ENCODE measurements at regions not wholly inside any gene's neighbourhood (a gene's known extent, or its start where the extent isn't known, plus 50 kb on each side); places are given as distances from the start of the nearest gene placed in this dataset.

DNA sequence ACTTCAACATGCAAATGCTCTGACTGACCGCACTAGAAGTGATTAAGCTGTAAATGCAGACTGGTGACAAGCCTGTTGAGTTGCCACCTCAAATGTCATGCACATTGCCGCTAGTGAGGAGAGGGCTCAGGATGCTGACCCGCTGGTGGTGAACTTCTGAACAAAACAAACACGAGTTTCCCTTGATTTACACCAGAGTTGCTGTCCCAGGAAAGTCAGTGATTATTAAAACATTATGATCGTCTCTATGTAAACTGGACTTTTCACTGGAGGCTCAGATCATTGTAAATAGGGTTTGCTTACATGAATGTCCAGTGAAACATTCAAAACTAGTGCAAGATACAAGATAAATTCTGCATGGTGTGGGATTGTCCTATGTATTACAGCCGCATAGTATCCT, 420.1 kb downstream of the PREX1 start:
- Histone ChIP-seq H3K4me3 (no peak overlapping the region), H3K4me1 (no peaks in the 10 kb centered on the region), H3K36me3 (no peaks in the 10 kb centered on the region), H3K9me3 (no peaks in the 10 kb centered on the region), H3K27ac (no peak overlapping the region), H3K27me3 (peaks cover 0 to 31% (median 0%) of the 10 kb centered on the region in 4 donors)
- TF ChIP-seq POLR2A (IDR thresholded peaks at IDR 0.05) (no peak), CTCF (IDR thresholded peaks at IDR 0.05) (no peak)
- DNase-seq: no peak
- intact Hi-C loops (cut with DNase I): no loop called here
- WGBS, 2 donors: 66 to 80% methylated on average over 6 of the region's 6 CpGs

GRCh38 chr20:48406912-48407340, 420.9 kb downstream of the PREX1 start:
- intact Hi-C loops (cut with DNase I): no loop called here
- no peaks in the 10 kb centered on the region for H3K9me3 ChIP-seq
- TF ChIP-seq CTCF (IDR thresholded peaks at IDR 0.05) (no peak), POLR2A (IDR thresholded peaks at IDR 0.05) (no peak)
- H3K27me3 ChIP-seq: peaks cover 0 to 35% (median 0%) of the 10 kb centered on the region in 4 donors
- no peak for DNase-seq
- no peaks in the 10 kb centered on the region for H3K4me1 ChIP-seq
- 61% methylated on average over 4 to 5 of the region's 5 CpGs for WGBS, 2 donors
- no peak overlapping the region for H3K27ac ChIP-seq
- no peak overlapping the region for H3K4me3 ChIP-seq
- no peaks in the 10 kb centered on the region for H3K36me3 ChIP-seq

GRCh38 chr20:48406498-48406897, 421.3 kb downstream of the PREX1 start:
- H3K27me3 ChIP-seq: peaks cover 0 to 39% (median 0%) of the 10 kb centered on the region in 4 donors

DNA sequence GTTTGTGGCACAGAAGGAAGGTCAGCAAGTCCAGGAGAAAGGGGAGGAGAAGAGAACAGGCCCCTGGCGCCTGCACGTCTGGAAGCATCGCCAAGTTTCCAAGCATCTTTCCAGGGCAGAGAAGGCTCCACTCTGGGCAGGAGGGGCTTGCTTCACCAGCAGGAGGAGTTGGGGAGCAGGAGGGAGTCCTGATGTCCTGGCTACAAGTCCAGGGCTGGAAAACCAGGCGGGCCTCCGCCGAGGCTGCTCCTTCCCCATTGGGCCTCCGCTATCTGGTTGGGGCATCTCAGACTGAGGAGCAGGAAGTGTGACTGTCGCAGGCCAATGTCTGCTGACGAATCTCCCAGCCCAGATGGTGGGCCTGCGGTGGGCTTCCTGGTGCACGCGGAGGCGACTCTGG, 421.9 kb downstream of the PREX1 start:
- no peak overlapping the region for H3K27ac ChIP-seq
- TF ChIP-seq CTCF (IDR thresholded peaks at IDR 0.05) (no peak), POLR2A (IDR thresholded peaks at IDR 0.05) (no peak)
- DNase-seq: no peak
- no peak overlapping the region for H3K4me3 ChIP-seq
- peaks cover 0 to 39% (median 0%) of the 10 kb centered on the region in 4 donors for H3K27me3 ChIP-seq
- H3K4me1 ChIP-seq: no peaks in the 10 kb centered on the region
- no peaks in the 10 kb centered on the region for H3K36me3 ChIP-seq
- intact Hi-C loops (cut with DNase I): no loop called here
- no peaks in the 10 kb centered on the region for H3K9me3 ChIP-seq
- 69 to 74% methylated on average over 9 to 10 of the region's 13 CpGs for WGBS, 2 donors

More at GRCh38 chr20:48406498-48406897, 421.3 kb downstream of the PREX1 start:
- TF ChIP-seq CTCF (IDR thresholded peaks at IDR 0.05) (no peak), POLR2A (IDR thresholded peaks at IDR 0.05) (no peak)
- no peaks in the 10 kb centered on the region for H3K4me1 ChIP-seq
- H3K36me3 ChIP-seq: no peaks in the 10 kb centered on the region
- no peak overlapping the region for H3K27ac ChIP-seq
- 63 to 76% methylated on average over 4 of the region's 4 CpGs for WGBS, 2 donors
- no peak overlapping the region for H3K4me3 ChIP-seq
- no peak for DNase-seq
- intact Hi-C loops (cut with DNase I): no loop called here
- no peaks in the 10 kb centered on the region for H3K9me3 ChIP-seq

- TF ChIP-seq POLR2A (IDR thresholded peaks at IDR 0.05) (no peak), CTCF (IDR thresholded peaks at IDR 0.05) (peak in 2 of 6 experiments; percentile 16 to 45)
- H3K27me3 ChIP-seq: peaks cover 0 to 39% (median 0%) of the 10 kb centered on the region in 4 donors
- intact Hi-C loops (cut with DNase I): no loop called here
These were observed 423.2 kb downstream of the PREX1 start for GRCh38 chr20:48404598-48404997.

More at GRCh38 chr20:48404598-48404997, 423.2 kb downstream of the PREX1 start:
- H3K4me3 ChIP-seq: no peak overlapping the region
- WGBS, 2 donors: 67 to 71% methylated on average over 5 of the region's 5 CpGs
- H3K27ac ChIP-seq: no peak overlapping the region
- no peaks in the 10 kb centered on the region for H3K4me1 ChIP-seq
- H3K9me3 ChIP-seq: no peaks in the 10 kb centered on the region
- no peak for DNase-seq
- H3K36me3 ChIP-seq: no peaks in the 10 kb centered on the region

Measured in esophagus squamous epithelium (tissue), 5 donors.